Small intestine (tissue), 7 donors: ENCODE measurements at regions not wholly inside any gene's neighbourhood (a gene's known extent, or its start where the extent isn't known, plus 50 kb on each side); places are given as distances from the start of the nearest gene placed in this dataset.

Experiments
- DNase-seq, 2 donors: peaks; one replicate each; pipeline versions ENCODE4 v3.0.0 to v3.0.0-alpha.2; 2013
- FAIRE-seq: peaks from 2 replicates; lab custom pipeline; 2012; peaks lifted over from hg19 to GRCh38; lab: Jason Lieb, UNC
- H3K27ac ChIP-seq, 3 donors: one replicate each; pipeline ENCODE4 v1.5.1; 2013; ENCODE audit warnings: low read length in 2 of 3, mild to moderate bottlenecking in 2 of 3, control low read depth in 1 of 3, inconsistent platforms in 1 of 3, low read depth in 1 of 3, moderate library complexity in 1 of 3
- H3K27me3 ChIP-seq, 3 donors: one replicate each; pipeline ENCODE4 v1.6.1; 2013; ENCODE audit warnings: low read length in 3 of 3, inconsistent platforms in 1 of 3; ENCODE audit not compliant: control insufficient read depth in 3 of 3, insufficient read depth in 3 of 3
- H3K36me3 ChIP-seq, 3 donors: one replicate each; pipeline ENCODE4 v1.6.1; 2013; ENCODE audit warnings: low read length in 3 of 3, inconsistent platforms in 1 of 3, low read depth in 1 of 3, mild to moderate bottlenecking in 1 of 3, moderate library complexity in 1 of 3; ENCODE audit not compliant: control insufficient read depth in 3 of 3, insufficient read depth in 2 of 3
- H3K4me1 ChIP-seq, 3 donors: one replicate each; pipeline ENCODE4 v1.6.1; 2013; ENCODE audit warnings: low read length in 2 of 3, inconsistent platforms in 1 of 3, low read depth in 1 of 3, mild to moderate bottlenecking in 1 of 3, moderate library complexity in 1 of 3; ENCODE audit not compliant: control insufficient read depth in 3 of 3, insufficient read depth in 2 of 3
- H3K4me3 ChIP-seq, 3 donors: one replicate each; pipeline ENCODE4 v1.5.1; 2013; ENCODE audit warnings: low read length in 3 of 3, control low read depth in 1 of 3, inconsistent platforms in 1 of 3, low read depth in 1 of 3, mild to moderate bottlenecking in 1 of 3, moderate library complexity in 1 of 3
- H3K9me3 ChIP-seq, 2 donors: one replicate each; pipeline ENCODE4 v1.6.1; 2013; ENCODE audit warnings: low read depth in 1 of 2, low read length in 1 of 2; ENCODE audit not compliant: control insufficient read depth in 2 of 2, insufficient read depth in 1 of 2
- WGBS, 3 donors: extraction: QIAGEN DNeasy Blood & Tissue Kit; methylation state at CpG; one replicate each; pipeline ENCODE4 v1.1.7; 2013; 5-methylcytosine and 5-hydroxymethylcytosine counted together
- donor health status: healthy with polysubstance abuse.
- donor health status: control.
- donor health status: control.
- donor health status: Bipolar disorder and iron deficiency.
- donor health status: healthy.

DNA sequence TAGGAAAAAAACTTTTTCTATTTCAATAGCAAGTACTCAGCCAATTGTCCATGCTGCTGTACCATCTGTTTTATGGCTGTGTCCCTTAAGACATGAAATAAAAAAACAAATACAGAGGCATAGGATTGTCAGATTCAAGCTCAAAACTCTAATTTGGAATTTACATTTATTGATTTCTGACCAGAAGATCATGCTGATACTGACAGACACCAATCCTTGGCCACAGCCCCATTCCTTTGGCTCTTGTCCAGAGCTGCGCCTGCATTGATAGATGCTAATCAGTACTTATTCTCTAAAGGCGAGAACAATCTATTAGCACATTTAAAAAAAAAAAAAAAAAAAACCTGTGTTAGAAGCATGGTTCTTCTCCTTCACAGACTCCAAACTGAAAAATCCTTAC lies 384.6 kb downstream of the TMEM232 start:
- Histone ChIP-seq H3K4me3 (no peak overlapping the region), H3K4me1 (peaks cover 0 to 8% (median 0%) of the 10 kb centered on the region in 3 donors), H3K36me3 (no peaks in the 10 kb centered on the region), H3K9me3 (no peaks in the 10 kb centered on the region), H3K27ac (no peak overlapping the region), H3K27me3 (no peaks in the 10 kb centered on the region)
- no peak for FAIRE-seq
- DNase-seq: no peak
- 12 to 73% (median 27%) methylated on average over 2 of the region's 2 CpGs for WGBS, 3 donors

DNA sequence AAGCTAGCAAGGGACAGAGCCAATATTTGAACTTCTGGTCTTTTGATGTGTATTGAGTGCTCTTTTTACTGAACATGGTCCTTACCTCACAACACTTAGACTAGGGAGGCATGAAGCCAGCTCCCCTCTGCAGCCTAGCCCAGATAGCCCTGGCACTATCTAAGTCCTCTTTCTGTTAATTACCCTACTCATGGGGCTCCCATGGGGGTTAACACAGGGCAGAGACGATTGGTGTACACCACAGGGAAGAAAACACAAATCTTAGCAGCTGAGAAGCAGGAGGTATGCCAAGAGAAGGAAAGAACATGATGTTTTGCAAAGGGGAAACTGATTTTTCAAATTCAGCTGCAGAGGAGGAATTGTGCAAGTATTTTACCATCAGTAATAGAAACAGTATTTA lies 383.8 kb downstream of the TMEM232 start:
- Histone ChIP-seq H3K36me3 (no peaks in the 10 kb centered on the region), H3K4me3 (no peak overlapping the region), H3K9me3 (no peaks in the 10 kb centered on the region), H3K27ac (no peak overlapping the region), H3K27me3 (no peaks in the 10 kb centered on the region), H3K4me1 (peaks cover 0 to 8% (median 0%) of the 10 kb centered on the region in 3 donors)
- WGBS, 3 donors: 5 to 16% (median 7%) methylated on average over 1 of the region's 1 CpG
- DNase-seq (no peak), FAIRE-seq (no peak)

GRCh38 chr5:110343616-110344015 lies 382.9 kb downstream of the TMEM232 start:
- Histone ChIP-seq H3K36me3 (no peaks in the 10 kb centered on the region), H3K27ac (no peak overlapping the region), H3K4me3 (no peak overlapping the region), H3K4me1 (peaks cover 0 to 8% (median 0%) of the 10 kb centered on the region in 3 donors), H3K27me3 (no peaks in the 10 kb centered on the region), H3K9me3 (no peaks in the 10 kb centered on the region)
- WGBS, 3 donors: 81 to 93% (median 91%) methylated on average over 1 of the region's 1 CpG
- FAIRE-seq (no peak), DNase-seq (no peak)

DNA sequence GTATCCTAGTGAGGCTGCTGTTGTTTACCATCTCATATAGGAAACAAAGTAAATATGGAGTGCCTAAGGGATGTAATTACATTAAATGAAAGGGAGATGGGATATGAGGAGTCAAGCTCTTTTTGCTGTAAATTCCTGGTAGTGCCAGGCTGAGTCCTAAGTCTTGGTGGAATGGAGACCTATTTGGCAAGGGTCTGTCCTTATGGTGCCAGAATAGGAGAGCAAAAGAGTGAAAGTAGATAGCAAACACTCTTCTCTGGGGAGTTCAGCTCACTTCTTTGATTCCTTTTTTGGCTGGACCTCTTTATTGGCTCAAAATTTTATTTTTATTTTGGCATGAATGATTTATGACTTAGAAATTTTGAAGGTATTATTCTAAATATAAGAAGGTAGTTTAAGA lies 380.8 kb downstream of the TMEM232 start:
- Histone ChIP-seq H3K27me3 (no peaks in the 10 kb centered on the region), H3K36me3 (no peaks in the 10 kb centered on the region), H3K4me1 (peaks cover 0 to 8% (median 0%) of the 10 kb centered on the region in 3 donors), H3K27ac (peak overlapping the region in 1 of 3 donors; percentile 20), H3K4me3 (no peak overlapping the region), H3K9me3 (no peaks in the 10 kb centered on the region)
- FAIRE-seq (no peak), DNase-seq (no peak)

DNA sequence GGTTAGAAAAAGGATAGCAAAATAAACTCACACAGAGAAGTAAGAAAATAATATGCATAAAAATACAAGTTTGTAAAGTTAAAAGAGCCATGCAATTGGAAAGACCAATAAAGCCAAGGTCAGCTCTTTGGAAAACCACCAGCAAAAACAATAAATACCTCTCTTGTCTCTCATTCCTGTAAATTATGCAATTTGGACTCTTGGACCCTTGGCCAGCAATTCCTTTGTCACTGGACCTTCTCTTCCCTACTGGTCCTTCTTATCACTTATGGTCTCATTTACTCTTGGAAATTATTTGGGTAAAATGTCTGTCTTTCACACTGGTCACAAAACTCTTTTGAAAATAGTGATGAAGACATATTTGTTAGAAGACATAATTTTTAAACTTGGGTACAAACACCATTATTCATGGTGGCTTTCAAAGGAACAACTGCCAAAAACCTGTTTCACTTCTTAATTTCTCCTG lies 379.5 kb downstream of the TMEM232 start:
- peak overlapping the region in 1 of 3 donors; percentile 35 for H3K27ac ChIP-seq
- DNase-seq: peak; percentile 27 to 88
- no peak for FAIRE-seq
- peaks cover 0 to 6% (median 0%) of the 10 kb centered on the region in 3 donors for H3K4me1 ChIP-seq
- H3K36me3 ChIP-seq: no peaks in the 10 kb centered on the region
- H3K4me3 ChIP-seq: no peak overlapping the region
- no peaks in the 10 kb centered on the region for H3K9me3 ChIP-seq
- H3K27me3 ChIP-seq: no peaks in the 10 kb centered on the region

DNA sequence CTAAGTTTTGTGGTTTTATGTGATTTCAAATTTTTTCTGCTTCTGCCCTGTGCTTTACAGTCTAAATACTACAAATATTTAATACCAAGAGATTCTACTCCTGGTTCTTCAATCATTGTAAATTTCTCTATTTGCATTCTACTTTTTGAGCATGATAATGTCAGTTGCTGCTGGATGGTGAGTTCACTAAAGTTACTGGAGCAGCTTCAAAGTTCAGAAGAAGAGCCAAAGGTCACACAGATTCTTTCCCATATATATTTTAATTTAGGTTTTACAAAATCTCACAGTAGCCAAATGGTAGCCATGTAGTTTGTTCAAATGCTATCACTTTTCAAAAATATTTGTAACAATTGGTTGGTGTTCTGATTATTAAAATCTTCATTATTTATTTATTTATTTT lies 378.7 kb downstream of the TMEM232 start:
- H3K27me3 ChIP-seq: no peaks in the 10 kb centered on the region
- no peak overlapping the region for H3K27ac ChIP-seq
- H3K9me3 ChIP-seq: no peaks in the 10 kb centered on the region
- no peaks in the 10 kb centered on the region for H3K36me3 ChIP-seq
- FAIRE-seq (no peak), DNase-seq (no peak)
- no peak overlapping the region for H3K4me3 ChIP-seq
- peaks cover 0 to 2% (median 0%) of the 10 kb centered on the region in 3 donors for H3K4me1 ChIP-seq

GRCh38 chr5:110351430-110351829 lies 375.0 kb downstream of the TMEM232 start:
- no peak for DNase-seq
- no peak for FAIRE-seq
- Histone ChIP-seq H3K9me3 (no peaks in the 10 kb centered on the region), H3K4me1 (peaks cover 0 to 2% (median 0%) of the 10 kb centered on the region in 3 donors), H3K27ac (no peak overlapping the region), H3K4me3 (no peak overlapping the region), H3K36me3 (no peaks in the 10 kb centered on the region), H3K27me3 (no peaks in the 10 kb centered on the region)

DNA sequence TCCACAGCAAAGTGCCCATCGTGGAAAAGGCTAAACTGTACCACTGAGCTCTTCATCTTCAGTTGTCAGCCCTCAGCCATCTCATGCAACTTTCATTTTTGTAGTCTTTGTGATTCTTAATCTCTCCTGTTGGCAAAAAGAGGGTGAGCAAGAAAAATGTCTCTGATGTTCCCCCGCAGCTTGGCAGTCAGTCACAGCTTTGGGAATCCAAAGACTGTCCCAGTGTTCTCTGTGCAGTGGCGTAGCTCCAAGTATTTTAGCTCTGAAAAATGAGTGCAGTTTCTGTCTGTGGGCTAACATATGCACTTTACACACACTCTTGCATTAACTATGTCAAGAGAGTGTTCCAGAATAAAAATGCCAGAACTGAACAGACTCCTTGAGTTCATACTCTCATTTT lies 372.2 kb downstream of the TMEM232 start:
- no peak overlapping the region for H3K27ac ChIP-seq
- H3K36me3 ChIP-seq: no peaks in the 10 kb centered on the region
- DNase-seq: no peak
- no peak overlapping the region for H3K4me3 ChIP-seq
- 65 to 79% (median 71%) methylated on average over 3 of the region's 3 CpGs for WGBS, 3 donors
- H3K27me3 ChIP-seq: no peaks in the 10 kb centered on the region
- no peaks in the 10 kb centered on the region for H3K9me3 ChIP-seq
- H3K4me1 ChIP-seq: no peaks in the 10 kb centered on the region
- FAIRE-seq: no peak

- H3K27ac ChIP-seq: no peak overlapping the region
- no peaks in the 10 kb centered on the region for H3K9me3 ChIP-seq
- H3K27me3 ChIP-seq: no peaks in the 10 kb centered on the region
- FAIRE-seq (no peak), DNase-seq (no peak)
- no peak overlapping the region for H3K4me3 ChIP-seq
- 71 to 77% (median 76%) methylated on average over 8 of the region's 8 CpGs for WGBS, 3 donors
- H3K4me1 ChIP-seq: no peaks in the 10 kb centered on the region
- H3K36me3 ChIP-seq: no peaks in the 10 kb centered on the region
Measured at GRCh38 chr5:110354915-110355644, 371.4 kb downstream of the TMEM232 start.
